ENCODE measurements at regions not wholly inside any gene's neighbourhood (a gene's known extent, or its start where the extent isn't known, plus 50 kb on each side); places are given as distances from the start of the nearest gene placed in this dataset.

- Histone ChIP-seq H3K27ac (no peak overlapping the region), H3K27me3 (no peaks in the 10 kb centered on the region)
Observed at GRCh38 chr17:72175787-72176515, 55.1 kb downstream of the SOX9 start.

GRCh38 chr17:72176516-72176851, 55.7 kb downstream of the SOX9 start:
- DNase-seq (ENCODE audit: low spot score): no peak
- no peaks in the 10 kb centered on the region for H3K9me3 ChIP-seq
- no peaks in the 10 kb centered on the region for H3K36me3 ChIP-seq
- no peaks in the 10 kb centered on the region for H3K4me1 ChIP-seq
- no peak overlapping the region for H3K27ac ChIP-seq
- H3K27me3 ChIP-seq: no peaks in the 10 kb centered on the region
- no peak for TF ChIP-seq CTCF (IDR thresholded peaks at IDR 0.05)
- H3K4me3 ChIP-seq: no peak overlapping the region

More at GRCh38 chr17:72175787-72176515, 55.1 kb downstream of the SOX9 start:
- H3K4me3 ChIP-seq: no peak overlapping the region
- TF ChIP-seq CTCF (IDR thresholded peaks at IDR 0.05): no peak
- no peak for DNase-seq (ENCODE audit: low spot score)
- H3K9me3 ChIP-seq: no peaks in the 10 kb centered on the region
- no peaks in the 10 kb centered on the region for H3K4me1 ChIP-seq
- H3K36me3 ChIP-seq: no peaks in the 10 kb centered on the region

- no peak for TF ChIP-seq CTCF (IDR thresholded peaks at IDR 0.05)
- no peak for DNase-seq (ENCODE audit: low spot score)
- Histone ChIP-seq H3K9me3 (no peaks in the 10 kb centered on the region), H3K4me1 (no peaks in the 10 kb centered on the region), H3K27ac (no peak overlapping the region), H3K27me3 (no peaks in the 10 kb centered on the region), H3K4me3 (no peak overlapping the region), H3K36me3 (no peaks in the 10 kb centered on the region)
Observed at GRCh38 chr17:72176951-72177660, 56.3 kb downstream of the SOX9 start.

GRCh38 chr17:72177738-72178137, 56.9 kb downstream of the SOX9 start:
- Histone ChIP-seq H3K36me3 (no peaks in the 10 kb centered on the region), H3K27ac (no peak overlapping the region), H3K4me1 (no peaks in the 10 kb centered on the region), H3K4me3 (no peak overlapping the region), H3K27me3 (no peaks in the 10 kb centered on the region), H3K9me3 (no peaks in the 10 kb centered on the region)
- DNase-seq (ENCODE audit: low spot score): no peak
- no peak for TF ChIP-seq CTCF (IDR thresholded peaks at IDR 0.05)

DNA sequence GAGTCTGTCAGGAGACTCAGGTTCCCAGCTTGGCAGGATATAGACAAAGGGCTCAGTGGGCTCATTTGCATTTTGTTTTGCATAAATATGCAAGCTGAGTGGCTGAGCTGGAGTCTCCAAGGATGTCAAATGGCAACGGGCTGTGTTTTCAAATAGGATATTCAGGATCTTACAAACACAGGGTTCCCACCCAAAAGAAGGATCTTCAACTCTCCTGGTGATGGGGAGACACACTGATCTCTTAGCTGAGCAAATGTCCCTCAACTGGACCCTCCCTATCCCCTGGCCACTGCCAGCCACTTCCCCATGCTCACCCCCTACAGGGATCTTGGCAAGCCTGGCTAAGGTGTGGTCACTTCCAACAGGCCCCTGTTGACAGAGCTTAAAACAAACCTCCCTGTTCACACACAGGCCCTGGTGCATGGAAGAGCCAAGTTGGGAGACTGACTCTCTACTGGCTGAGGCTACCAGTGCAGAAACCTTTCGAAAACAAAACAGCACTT, 61.6 kb downstream of the SOX9 start:
- no peak for TF ChIP-seq CTCF (IDR thresholded peaks at IDR 0.05)
- Histone ChIP-seq H3K4me3 (no peak overlapping the region), H3K27me3 (no peaks in the 10 kb centered on the region)

More for the DNA sequence above, 61.6 kb downstream of the SOX9 start:
- H3K4me1 ChIP-seq: no peaks in the 10 kb centered on the region
- no peaks in the 10 kb centered on the region for H3K9me3 ChIP-seq
- no peaks in the 10 kb centered on the region for H3K36me3 ChIP-seq
- H3K27ac ChIP-seq: no peak overlapping the region
- DNase-seq (ENCODE audit: low spot score): no peak
